Motor neuron (in vitro differentiated cells): ENCODE measurements at regions not wholly inside any gene's neighbourhood (a gene's known extent, or its start where the extent isn't known, plus 50 kb on each side); places are given as distances from the start of the nearest gene placed in this dataset.

Experiments used
- ATAC-seq, 8 experiments: fragments of 200-7000 bp; cut with Tn5 transposase; replicated peaks in 6 of 8; 2 replicates each; pipeline ENCODE4 v1.8.0; 2021; ENCODE audit warnings: mild to moderate bottlenecking in 8 of 8, moderate library complexity in 8 of 8
- H3K27ac ChIP-seq, 2 donors: fragments of 250-450 bp; sonication (Bioruptor Pico); 2 replicates each; pipeline ENCODE4 v1.9.0; 2021; ENCODE audit warnings: antibody characterized with exemption in 2 of 2, mild to moderate bottlenecking in 2 of 2, moderate library complexity in 1 of 2
- H3K4me1 ChIP-seq, 2 donors: fragments of 250-450 bp; sonication (Bioruptor Pico); replicated peaks in 1 of 2; 2 replicates each; pipeline ENCODE4 v1.6.1; 2021; ENCODE audit warnings: antibody characterized with exemption in 2 of 2, mild to moderate bottlenecking in 2 of 2, moderate library complexity in 1 of 2
- H3K4me3 ChIP-seq, 5 donors: fragments of 250-450 bp; sonication (Bioruptor Pico); 2 replicates each; pipeline ENCODE4 v1.9.0; 2021; ENCODE audit warnings: antibody characterized with exemption in 5 of 5, mild to moderate bottlenecking in 5 of 5, moderate library complexity in 4 of 5
- WGBS, 10 experiments: fragments of 450-650 bp; shearing (Covaris generic); methylation state at CpG; one replicate each; pipeline ENCODE4 v1.0.0; 2022; 5-methylcytosine and 5-hydroxymethylcytosine counted together
- in situ Hi-C, 9 experiments: fragments of 400-800 bp; cut with MboI; loops; one replicate each; pipeline ENCODE4 v1.15.0; 2021; ENCODE audit warnings: low sequenced_read_pairs in 9 of 9, low pct_unique_long_range_greater_than_20kb in 2 of 9; ENCODE audit not compliant: unreplicated experiment in 9 of 9

GRCh38 chr6:90431576-90431975 is 134.9 kb upstream of the BACH2 start:
- Histone ChIP-seq H3K27ac (no peak overlapping the region), H3K4me3 (no peak overlapping the region), H3K4me1 (no peaks in the 10 kb centered on the region)
- in situ Hi-C loops = no loop called here
- ATAC-seq = peak; percentile 21 to 86 (median 59)

- no peaks in the 10 kb centered on the region for H3K4me1 ChIP-seq
- in situ Hi-C loops = no loop called here
- no peak for ATAC-seq
- no peak overlapping the region for H3K4me3 ChIP-seq
- H3K27ac ChIP-seq = no peak overlapping the region
Observed at GRCh38 chr6:90429713-90430112, 133.1 kb upstream of the BACH2 start.

- in situ Hi-C loops = no loop called here
- WGBS, 10 experiments = 21 to 100% (median 82%) methylated on average over 1 of the region's 1 CpG; no CpG with 5 or more reads in 3 of the 10 experiments
- no peak for ATAC-seq
- H3K27ac ChIP-seq = no peak overlapping the region
- H3K4me3 ChIP-seq = no peak overlapping the region
- H3K4me1 ChIP-seq = no peaks in the 10 kb centered on the region
Observed at GRCh38 chr6:90428514-90428913, 131.9 kb upstream of the BACH2 start.

- 54 to 98% (median 92%) methylated on average over 1 to 5 of the region's 5 CpGs for WGBS, 10 experiments
- in situ Hi-C loops = no loop called here
Observed at GRCh38 chr6:90425161-90425641, 128.6 kb upstream of the BACH2 start.

GRCh38 chr6:90424580-90424979 is 127.9 kb upstream of the BACH2 start:
- Histone ChIP-seq H3K4me1 (peaks cover 0 to 6% of the 10 kb centered on the region in 2 donors), H3K27ac (no peak overlapping the region), H3K4me3 (no peak overlapping the region)
- ATAC-seq = no peak
- in situ Hi-C loops = no loop called here

More at GRCh38 chr6:90425161-90425641, 128.6 kb upstream of the BACH2 start:
- peak in 1 of 8 experiments; percentile 19 for ATAC-seq
- Histone ChIP-seq H3K4me3 (no peak overlapping the region), H3K27ac (no peak overlapping the region), H3K4me1 (peaks cover 0 to 6% of the 10 kb centered on the region in 2 donors)

- Histone ChIP-seq H3K27ac (no peak overlapping the region), H3K4me1 (peaks cover 0 to 11% of the 10 kb centered on the region in 2 donors), H3K4me3 (no peak overlapping the region)
- ATAC-seq = no peak
- WGBS, 10 experiments = 50 to 100% (median 100%) methylated on average over 1 of the region's 1 CpG; no CpG with 5 or more reads in 5 of the 10 experiments
- in situ Hi-C loops = no loop called here
Observed at GRCh38 chr6:90421666-90422065, 125.0 kb upstream of the BACH2 start.

GRCh38 chr6:90420500-90420899 is 123.9 kb upstream of the BACH2 start:
- Histone ChIP-seq H3K4me1 (peaks cover 0 to 11% of the 10 kb centered on the region in 2 donors), H3K27ac (no peak overlapping the region), H3K4me3 (no peak overlapping the region)
- ATAC-seq = no peak
- WGBS, 10 experiments = 42 to 95% (median 89%) methylated on average over 3 to 6 of the region's 6 CpGs; no CpG with 5 or more reads in 1 of the 10 experiments
- in situ Hi-C loops = no loop called here

- H3K4me1 ChIP-seq = peaks cover 11 to 26% of the 10 kb centered on the region in 2 donors
- ATAC-seq = peak in 1 of 8 experiments; percentile 9
- H3K4me3 ChIP-seq = no peak overlapping the region
- 100% methylated on average over 1 of the region's 1 CpG; no CpG with 5 or more reads in 8 of the 10 experiments for WGBS, 10 experiments
- in situ Hi-C loops = no loop called here
- no peak overlapping the region for H3K27ac ChIP-seq
Observed at GRCh38 chr6:90417385-90417784, 120.7 kb upstream of the BACH2 start.

- in situ Hi-C loops = no loop called here
Observed at GRCh38 chr6:90416322-90416721, 119.7 kb upstream of the BACH2 start.

GRCh38 chr6:90415178-90415577 is 118.5 kb upstream of the BACH2 start:
- in situ Hi-C loops = no loop called here
- no peak overlapping the region for H3K27ac ChIP-seq
- H3K4me1 ChIP-seq = peaks cover 11 to 20% of the 10 kb centered on the region in 2 donors
- no peak for ATAC-seq
- H3K4me3 ChIP-seq = no peak overlapping the region
- 70 to 80% methylated on average over 2 of the region's 2 CpGs; no CpG with 5 or more reads in 8 of the 10 experiments for WGBS, 10 experiments

More at GRCh38 chr6:90416322-90416721, 119.7 kb upstream of the BACH2 start:
- no peak overlapping the region for H3K27ac ChIP-seq
- ATAC-seq = no peak
- peaks cover 11 to 22% of the 10 kb centered on the region in 2 donors for H3K4me1 ChIP-seq
- H3K4me3 ChIP-seq = no peak overlapping the region

GRCh38 chr6:90414352-90414751 is 117.7 kb upstream of the BACH2 start:
- no peak for ATAC-seq
- in situ Hi-C loops = no loop called here
- WGBS, 10 experiments = 22 to 100% (median 54%) methylated on average over 1 to 5 of the region's 5 CpGs; no CpG with 5 or more reads in 1 of the 10 experiments
- Histone ChIP-seq H3K4me1 (peaks cover 11 to 20% of the 10 kb centered on the region in 2 donors), H3K27ac (no peak overlapping the region), H3K4me3 (no peak overlapping the region)

GRCh38 chr6:90413867-90414266 is 117.2 kb upstream of the BACH2 start:
- Histone ChIP-seq H3K4me1 (peaks cover 11 to 20% of the 10 kb centered on the region in 2 donors), H3K27ac (peak overlapping the region; percentile 61 to 68), H3K4me3 (peak overlapping the region in 3 of 5 donors; percentile 2 to 17 (median 11))
- in situ Hi-C loops = no loop called here
- WGBS, 10 experiments = 0 to 8% (median 4%) methylated on average over 1 to 4 of the region's 8 CpGs; no CpG with 5 or more reads in 4 of the 10 experiments
- peak; percentile 66 to 99 (median 99) for ATAC-seq

GRCh38 chr6:90413396-90413795 is 116.8 kb upstream of the BACH2 start:
- peak overlapping the region in 3 of 5 donors; percentile 2 to 17 (median 11) for H3K4me3 ChIP-seq
- H3K27ac ChIP-seq = peak overlapping the region; percentile 61 to 68
- H3K4me1 ChIP-seq = peaks cover 11 to 20% of the 10 kb centered on the region in 2 donors
- in situ Hi-C loops = no loop called here
- 6 to 72% (median 45%) methylated on average over 2 to 7 of the region's 14 CpGs; no CpG with 5 or more reads in 5 of the 10 experiments for WGBS, 10 experiments
- ATAC-seq = peak in 6 of 8 experiments; percentile 5 to 40 (median 34)
